ENCODE measurements at regions not wholly inside any gene's neighbourhood (a gene's known extent, or its start where the extent isn't known, plus 50 kb on each side); places are given as distances from the start of the nearest gene placed in this dataset.

DNA sequence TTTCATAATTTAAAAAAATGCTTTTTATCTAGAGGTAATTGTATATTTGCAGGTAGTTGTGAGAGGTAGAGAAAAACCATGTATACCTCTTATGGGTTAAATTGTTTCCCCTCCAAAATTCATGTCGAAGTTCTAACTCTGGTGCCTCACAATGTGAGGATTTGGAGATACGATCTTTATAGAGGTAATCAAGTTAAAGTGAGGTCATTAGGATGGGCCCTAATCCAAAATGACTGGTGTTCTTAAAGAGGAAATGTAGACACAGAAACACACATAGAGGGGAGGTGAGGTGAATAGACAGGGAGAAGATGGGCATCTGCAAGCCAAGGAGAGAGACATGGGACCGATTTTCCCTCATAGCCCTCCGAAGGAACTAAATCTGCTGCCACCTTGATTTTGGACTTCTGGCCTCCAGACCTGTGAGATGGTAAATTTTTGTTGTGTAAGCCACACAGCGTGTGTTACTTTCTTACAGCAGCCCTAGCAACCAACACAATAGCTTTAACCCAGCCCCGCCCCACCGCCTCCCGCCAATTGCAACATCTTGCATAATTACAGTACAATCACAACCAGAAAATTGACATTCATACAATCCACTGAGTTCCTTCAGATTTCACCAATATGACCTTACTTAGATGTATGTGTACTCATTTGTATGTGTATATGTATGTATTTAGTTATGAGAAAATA lies 208.9 kb downstream of the MIB1 start:
- TF ChIP-seq EP300 (IDR thresholded peaks at IDR 0.05) (no peak), POLR2A (IDR thresholded peaks at IDR 0.05) (no peak), CTCF (IDR thresholded peaks at IDR 0.05) (no peak), POLR2AphosphoS5 (IDR thresholded peaks at IDR 0.05) (no peak)
